OCI-LY1 (cell line): ENCODE measurements at regions not wholly inside any gene's neighbourhood (a gene's known extent, or its start where the extent isn't known, plus 50 kb on each side); places are given as distances from the start of the nearest gene placed in this dataset.

ENCODE experiments used
- EZH2 ChIP-seq: fragments of 200-600 bp; sonication (generic), shearing (Covaris generic); IDR thresholded peaks from 2 replicates; pipeline ENCODE4 v1.8.0; 2017; ENCODE audit warnings: borderline replicate concordance, mixed run types, mild to moderate bottlenecking, antibody characterized with exemption, low read length, moderate library complexity, mixed read lengths
- TF ChIP-seq, protein P1 (sequence below): fragments of 200-600 bp; sonication (generic), shearing (Covaris generic); IDR thresholded peaks from 2 replicates; pipeline ENCODE4 v1.5.1; 2017; ENCODE audit warnings: mild to moderate bottlenecking, antibody characterized with exemption, low read length, moderate library complexity, mixed read lengths

DNA sequence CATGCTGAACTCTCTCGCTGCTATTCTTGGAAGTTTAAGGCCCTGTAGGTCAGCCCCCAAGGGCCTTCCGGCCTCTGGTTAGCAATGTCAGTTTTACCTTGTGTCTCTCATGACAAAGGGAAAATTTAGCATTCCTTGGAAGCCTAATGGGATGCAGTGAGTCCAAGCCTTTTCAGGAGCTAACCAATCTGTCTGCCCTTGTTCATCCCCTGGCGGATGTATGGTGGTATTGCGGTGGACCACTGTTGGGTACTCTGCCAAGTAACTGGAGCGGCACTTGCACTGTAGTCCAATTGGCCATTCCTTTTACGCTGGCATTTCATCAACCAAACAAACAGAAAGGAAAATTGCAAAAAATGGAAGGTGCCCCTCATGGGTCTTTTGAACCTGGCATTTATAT is 318.4 kb upstream of the NMUR2 start:
- TF ChIP-seq, protein P1, sequence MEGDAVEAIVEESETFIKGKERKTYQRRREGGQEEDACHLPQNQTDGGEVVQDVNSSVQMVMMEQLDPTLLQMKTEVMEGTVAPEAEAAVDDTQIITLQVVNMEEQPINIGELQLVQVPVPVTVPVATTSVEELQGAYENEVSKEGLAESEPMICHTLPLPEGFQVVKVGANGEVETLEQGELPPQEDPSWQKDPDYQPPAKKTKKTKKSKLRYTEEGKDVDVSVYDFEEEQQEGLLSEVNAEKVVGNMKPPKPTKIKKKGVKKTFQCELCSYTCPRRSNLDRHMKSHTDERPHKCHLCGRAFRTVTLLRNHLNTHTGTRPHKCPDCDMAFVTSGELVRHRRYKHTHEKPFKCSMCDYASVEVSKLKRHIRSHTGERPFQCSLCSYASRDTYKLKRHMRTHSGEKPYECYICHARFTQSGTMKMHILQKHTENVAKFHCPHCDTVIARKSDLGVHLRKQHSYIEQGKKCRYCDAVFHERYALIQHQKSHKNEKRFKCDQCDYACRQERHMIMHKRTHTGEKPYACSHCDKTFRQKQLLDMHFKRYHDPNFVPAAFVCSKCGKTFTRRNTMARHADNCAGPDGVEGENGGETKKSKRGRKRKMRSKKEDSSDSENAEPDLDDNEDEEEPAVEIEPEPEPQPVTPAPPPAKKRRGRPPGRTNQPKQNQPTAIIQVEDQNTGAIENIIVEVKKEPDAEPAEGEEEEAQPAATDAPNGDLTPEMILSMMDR = no peak
- no peak for TF ChIP-seq EZH2
